ENCODE measurements at regions not wholly inside any gene's neighbourhood (a gene's known extent, or its start where the extent isn't known, plus 50 kb on each side); places are given as distances from the start of the nearest gene placed in this dataset.

DNA sequence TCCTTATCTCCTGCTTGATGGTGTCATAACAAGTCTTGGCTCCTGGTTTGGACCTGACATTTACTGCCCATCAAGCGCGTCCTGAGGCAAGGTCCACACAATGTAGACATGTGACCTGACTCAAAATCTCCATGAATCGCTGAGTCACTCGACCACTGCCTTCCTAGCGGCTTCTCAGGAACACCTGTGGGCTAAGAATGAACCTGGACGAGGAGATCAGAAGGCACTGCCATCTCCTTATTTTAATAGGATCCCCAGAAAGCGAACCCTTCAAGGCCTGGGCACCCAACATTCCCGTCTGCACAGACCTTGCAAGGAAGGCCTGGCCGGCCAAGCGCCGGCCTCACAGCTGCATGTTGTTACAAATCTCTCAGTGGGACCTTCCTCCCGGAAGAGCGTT is 60.6 kb upstream of the IRX1 start:
- TF ChIP-seq, protein P1, sequence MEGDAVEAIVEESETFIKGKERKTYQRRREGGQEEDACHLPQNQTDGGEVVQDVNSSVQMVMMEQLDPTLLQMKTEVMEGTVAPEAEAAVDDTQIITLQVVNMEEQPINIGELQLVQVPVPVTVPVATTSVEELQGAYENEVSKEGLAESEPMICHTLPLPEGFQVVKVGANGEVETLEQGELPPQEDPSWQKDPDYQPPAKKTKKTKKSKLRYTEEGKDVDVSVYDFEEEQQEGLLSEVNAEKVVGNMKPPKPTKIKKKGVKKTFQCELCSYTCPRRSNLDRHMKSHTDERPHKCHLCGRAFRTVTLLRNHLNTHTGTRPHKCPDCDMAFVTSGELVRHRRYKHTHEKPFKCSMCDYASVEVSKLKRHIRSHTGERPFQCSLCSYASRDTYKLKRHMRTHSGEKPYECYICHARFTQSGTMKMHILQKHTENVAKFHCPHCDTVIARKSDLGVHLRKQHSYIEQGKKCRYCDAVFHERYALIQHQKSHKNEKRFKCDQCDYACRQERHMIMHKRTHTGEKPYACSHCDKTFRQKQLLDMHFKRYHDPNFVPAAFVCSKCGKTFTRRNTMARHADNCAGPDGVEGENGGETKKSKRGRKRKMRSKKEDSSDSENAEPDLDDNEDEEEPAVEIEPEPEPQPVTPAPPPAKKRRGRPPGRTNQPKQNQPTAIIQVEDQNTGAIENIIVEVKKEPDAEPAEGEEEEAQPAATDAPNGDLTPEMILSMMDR (IDR thresholded peaks at IDR 0.05; ENCODE audit: unreplicated experiment), result no peak
- Mint-ChIP-seq H3K4me1 (ENCODE audit: low read depth) (peaks cover 16% of the 10 kb centered on the region), H3K9me3 (ENCODE audit: low read depth) (peaks cover 7% of the 10 kb centered on the region), H3K27me3 (peaks cover 3% of the 10 kb centered on the region), H3K27ac (no peak overlapping the region), H3K4me3 (ENCODE audit: low read depth) (no peak overlapping the region), H3K36me3 (ENCODE audit: insufficient read depth) (no peaks in the 10 kb centered on the region)
- DNase-seq (ENCODE audit: low spot score, unreplicated experiment), result no peak

DNA sequence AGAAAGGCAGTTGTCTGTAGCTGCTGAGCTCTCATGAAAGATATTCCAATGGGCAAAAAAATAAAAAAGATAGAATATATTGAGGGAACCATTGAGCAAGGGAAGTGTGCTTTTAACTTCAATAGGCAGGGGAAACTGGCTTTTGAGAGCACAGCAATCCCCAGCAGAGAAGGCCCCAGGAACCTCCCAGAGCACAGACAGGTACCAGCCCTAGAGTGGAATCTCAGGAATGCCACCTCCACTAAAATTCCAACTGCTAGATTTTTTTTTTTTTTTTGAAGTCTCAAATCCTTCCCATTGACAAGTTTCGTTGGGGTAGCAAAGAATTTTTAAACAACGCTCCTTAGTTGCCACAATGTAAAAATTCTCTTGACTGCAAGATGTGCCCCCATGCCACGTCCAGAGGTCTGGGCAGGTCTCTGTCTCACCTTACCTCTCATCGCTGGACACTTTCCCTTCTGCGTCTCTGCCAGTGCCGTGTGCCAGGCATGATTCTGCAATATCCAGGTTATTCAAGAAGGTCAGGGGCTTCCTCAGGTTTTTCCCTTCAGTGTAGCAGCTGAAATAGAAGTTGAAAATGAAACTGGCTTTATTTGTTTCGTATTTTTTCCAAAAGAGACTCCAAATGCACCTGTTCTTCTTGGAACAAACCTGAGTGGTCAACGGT is 64.2 kb upstream of the IRX1 start:
- H3K4me1 Mint-ChIP-seq (ENCODE audit: low read depth), result peaks cover 16% of the 10 kb centered on the region
- H3K9me3 Mint-ChIP-seq (ENCODE audit: low read depth), result peaks cover 4% of the 10 kb centered on the region
- H3K4me3 Mint-ChIP-seq (ENCODE audit: low read depth), result no peak overlapping the region
- no peak for DNase-seq (ENCODE audit: low spot score, unreplicated experiment)
- H3K27me3 Mint-ChIP-seq, result no peaks in the 10 kb centered on the region
- peak overlapping the region; percentile 79 for H3K27ac Mint-ChIP-seq
- H3K36me3 Mint-ChIP-seq (ENCODE audit: insufficient read depth), result no peaks in the 10 kb centered on the region
- TF ChIP-seq, protein P1 (IDR thresholded peaks at IDR 0.05; ENCODE audit: unreplicated experiment), result no peak

DNA sequence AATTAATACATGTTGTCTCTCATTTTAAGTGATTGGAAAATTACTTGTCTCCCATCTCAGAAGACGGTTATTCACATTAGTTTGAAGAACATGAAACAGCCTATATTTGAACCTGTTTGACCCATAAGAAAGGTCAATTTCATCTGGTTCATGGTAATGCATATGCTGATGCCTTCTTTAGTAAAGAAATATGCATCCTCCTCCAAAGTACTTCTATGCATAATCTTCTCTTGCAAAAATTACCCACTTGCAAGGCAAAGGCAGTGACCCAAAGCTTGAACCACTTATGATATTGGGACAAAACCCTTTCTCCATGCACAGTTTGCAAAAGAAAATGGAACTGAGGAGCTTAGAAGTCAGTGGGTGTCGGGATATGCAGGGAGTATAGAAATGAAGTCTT is 65.4 kb upstream of the IRX1 start:
- no peak overlapping the region for H3K27ac Mint-ChIP-seq
- peaks cover 16% of the 10 kb centered on the region for H3K4me1 Mint-ChIP-seq (ENCODE audit: low read depth)
- H3K36me3 Mint-ChIP-seq (ENCODE audit: insufficient read depth), result no peaks in the 10 kb centered on the region
- H3K27me3 Mint-ChIP-seq, result no peaks in the 10 kb centered on the region
- peaks cover 4% of the 10 kb centered on the region for H3K9me3 Mint-ChIP-seq (ENCODE audit: low read depth)
- TF ChIP-seq, protein P1 (IDR thresholded peaks at IDR 0.05; ENCODE audit: unreplicated experiment), result no peak
- DNase-seq (ENCODE audit: low spot score, unreplicated experiment), result no peak
- H3K4me3 Mint-ChIP-seq (ENCODE audit: low read depth), result no peak overlapping the region

DNA sequence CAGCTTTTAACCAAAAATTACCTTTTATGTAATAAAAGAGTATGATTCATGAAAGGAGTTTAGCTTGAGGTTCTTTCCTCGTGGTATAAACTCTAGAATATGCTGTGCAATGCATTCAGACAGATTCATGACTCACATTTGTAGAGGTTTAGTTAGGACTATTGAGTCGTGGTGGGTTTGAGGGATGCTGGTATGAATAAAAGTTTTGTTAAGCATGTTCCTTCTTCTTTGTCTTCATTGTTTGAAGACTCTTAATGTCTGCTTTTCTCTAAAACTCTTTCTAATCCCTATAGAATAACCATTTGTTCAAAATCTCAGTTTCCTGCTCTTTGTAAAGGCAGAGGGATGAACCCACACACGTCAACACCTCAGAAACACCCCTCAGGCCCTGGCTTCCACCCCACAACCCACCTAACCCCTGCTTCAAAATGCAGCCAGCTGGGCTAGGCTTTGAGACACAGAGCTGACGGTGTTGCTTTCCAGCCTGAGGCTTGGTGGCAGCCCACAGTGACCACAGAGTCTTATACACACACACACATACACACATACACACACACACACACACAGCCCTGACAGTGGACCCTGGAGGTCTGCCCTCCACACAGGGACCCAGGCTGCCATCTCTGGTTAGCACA is 69.0 kb upstream of the IRX1 start:
- Mint-ChIP-seq H3K27ac (no peak overlapping the region), H3K4me1 (ENCODE audit: low read depth) (peaks cover 14% of the 10 kb centered on the region), H3K4me3 (ENCODE audit: low read depth) (no peak overlapping the region), H3K27me3 (peaks cover 12% of the 10 kb centered on the region), H3K9me3 (ENCODE audit: low read depth) (peaks cover 6% of the 10 kb centered on the region), H3K36me3 (ENCODE audit: insufficient read depth) (no peaks in the 10 kb centered on the region)
- TF ChIP-seq, protein P1 (IDR thresholded peaks at IDR 0.05; ENCODE audit: unreplicated experiment), result no peak
- no peak for DNase-seq (ENCODE audit: low spot score, unreplicated experiment)

DNA sequence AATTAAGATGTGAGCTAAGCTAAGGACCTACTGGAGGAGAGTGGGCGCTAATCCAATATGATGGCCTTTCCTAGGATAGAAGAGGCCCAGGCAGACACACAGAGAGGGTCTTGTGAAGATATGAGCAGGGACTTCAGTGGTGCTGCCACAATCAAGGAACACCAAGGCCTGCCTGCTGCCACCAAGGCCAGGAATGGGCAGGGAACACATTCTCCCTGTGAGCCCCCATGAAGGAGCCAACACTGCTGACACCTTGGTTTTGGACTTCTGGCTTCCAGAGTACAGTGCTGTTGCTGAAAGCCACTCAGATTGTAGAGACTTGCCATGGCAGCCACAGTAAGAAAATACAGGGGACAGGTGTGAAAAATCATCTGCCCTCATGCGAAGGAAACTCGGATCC is 73.1 kb upstream of the IRX1 start:
- Mint-ChIP-seq H3K27me3 (peaks cover 12% of the 10 kb centered on the region), H3K36me3 (ENCODE audit: insufficient read depth) (no peaks in the 10 kb centered on the region), H3K27ac (no peak overlapping the region), H3K4me1 (ENCODE audit: low read depth) (no peaks in the 10 kb centered on the region), H3K4me3 (ENCODE audit: low read depth) (no peak overlapping the region), H3K9me3 (ENCODE audit: low read depth) (peaks cover 6% of the 10 kb centered on the region)
- no peak for DNase-seq (ENCODE audit: low spot score, unreplicated experiment)
- TF ChIP-seq, protein P1 (IDR thresholded peaks at IDR 0.05; ENCODE audit: unreplicated experiment), result no peak
